ENCODE measurements at regions not wholly inside any gene's neighbourhood (a gene's known extent, or its start where the extent isn't known, plus 50 kb on each side); places are given as distances from the start of the nearest gene placed in this dataset.

- peak; percentile 19 to 31 for DNase-seq
- Histone ChIP-seq H3K9me3 (0 out of 2 replicates have a peak, but pooled peaks cover 5% of the 10 kb centered on the region), H3K4me1 (peaks cover 44% of the 10 kb centered on the region), H3K36me3 (ENCODE audit: control insufficient read depth, insufficient read depth, low read length) (no peaks in the 10 kb centered on the region), H3K4me3 (ENCODE audit: low read depth, low read length) (no peak overlapping the region), H3K27me3 (replicated peaks; ENCODE audit: control insufficient read depth, insufficient read depth, low read length) (no peaks in the 10 kb centered on the region)
- CTCF ChIA-PET: interaction anchor here (1.3 kb wide), 1 partner anchor 20 kb away, joined by 3 read pairs; no protein-coding TSS in a partner anchor
- BruUV-seq (replicated peaks): no TSS peak
- Mint-ChIP-seq H3K4me3 (ENCODE audit: unreplicated experiment) (no peak overlapping the region), H3K9me3 (ENCODE audit: unreplicated experiment) (peaks cover 10% of the 10 kb centered on the region), H3K4me1 (ENCODE audit: low read depth, unreplicated experiment) (peaks cover 32% of the 10 kb centered on the region), H3K27me3 (ENCODE audit: insufficient read depth, unreplicated experiment) (no peaks in the 10 kb centered on the region), H3K36me3 (ENCODE audit: insufficient read depth, unreplicated experiment) (peaks cover 6% of the 10 kb centered on the region), H3K27ac (ENCODE audit: unreplicated experiment) (peak overlapping the region; percentile 42)
- intact Hi-C loops (cut with micrococcal nuclease; ENCODE audit: unreplicated experiment): no loop called here
- POLR2A ChIA-PET: no interaction called here
- TF ChIP-seq CTCF (IDR thresholded peaks at IDR 0.05; ENCODE audit: insufficient read depth in 1 of 2, low read depth in 1 of 2, low read length in 1 of 2, severe bottlenecking in 1 of 2, unreplicated experiment in 1 of 2): no peak
Measured at GRCh38 chr3:177603148-177603603, 405.9 kb upstream of the TBL1XR1 start.

- H3K4me1 ChIP-seq: peaks cover 54% of the 10 kb centered on the region
- BruUV-seq (replicated peaks): no TSS peak
Measured at GRCh38 chr3:177604181-177604580, 406.9 kb upstream of the TBL1XR1 start.

GRCh38 chr3:177606891-177607290, 409.6 kb upstream of the TBL1XR1 start:
- Mint-ChIP-seq H3K36me3 (ENCODE audit: insufficient read depth, unreplicated experiment) (peaks cover 6% of the 10 kb centered on the region), H3K27ac (ENCODE audit: unreplicated experiment) (peak overlapping the region; percentile 49), H3K4me1 (ENCODE audit: low read depth, unreplicated experiment) (peaks cover 40% of the 10 kb centered on the region), H3K27me3 (ENCODE audit: insufficient read depth, unreplicated experiment) (no peaks in the 10 kb centered on the region), H3K4me3 (ENCODE audit: unreplicated experiment) (no peak overlapping the region), H3K9me3 (ENCODE audit: unreplicated experiment) (peaks cover 10% of the 10 kb centered on the region)
- CTCF ChIA-PET: no interaction called here
- intact Hi-C loops (cut with micrococcal nuclease; ENCODE audit: unreplicated experiment): loop anchor here (5.0 kb wide), 1 partner anchor 345 kb away; no protein-coding TSS in a partner anchor
- POLR2A ChIA-PET: no interaction called here
- Histone ChIP-seq H3K9me3 (0 out of 2 replicates have a peak, but pooled peaks cover 5% of the 10 kb centered on the region), H3K4me3 (ENCODE audit: low read depth, low read length) (no peak overlapping the region), H3K27me3 (replicated peaks; ENCODE audit: control insufficient read depth, insufficient read depth, low read length) (no peaks in the 10 kb centered on the region), H3K36me3 (ENCODE audit: control insufficient read depth, insufficient read depth, low read length) (no peaks in the 10 kb centered on the region), H3K4me1 (peaks cover 65% of the 10 kb centered on the region)
- DNase-seq: peak; percentile 21 to 33
- no TSS peak for BruUV-seq (replicated peaks)
- no peak for TF ChIP-seq CTCF (IDR thresholded peaks at IDR 0.05; ENCODE audit: insufficient read depth in 1 of 2, low read depth in 1 of 2, low read length in 1 of 2, severe bottlenecking in 1 of 2, unreplicated experiment in 1 of 2)

More at GRCh38 chr3:177604181-177604580, 406.9 kb upstream of the TBL1XR1 start:
- peaks cover 10% of the 10 kb centered on the region for H3K9me3 Mint-ChIP-seq (ENCODE audit: unreplicated experiment)
- Histone ChIP-seq H3K9me3 (0 out of 2 replicates have a peak, but pooled peaks cover 5% of the 10 kb centered on the region), H3K36me3 (ENCODE audit: control insufficient read depth, insufficient read depth, low read length) (no peaks in the 10 kb centered on the region), H3K27me3 (replicated peaks; ENCODE audit: control insufficient read depth, insufficient read depth, low read length) (no peaks in the 10 kb centered on the region), H3K4me3 (ENCODE audit: low read depth, low read length) (no peak overlapping the region)
- H3K27ac Mint-ChIP-seq (ENCODE audit: unreplicated experiment): no peak overlapping the region
- peaks cover 6% of the 10 kb centered on the region for H3K36me3 Mint-ChIP-seq (ENCODE audit: insufficient read depth, unreplicated experiment)
- intact Hi-C loops (cut with micrococcal nuclease; ENCODE audit: unreplicated experiment): no loop called here
- TF ChIP-seq CTCF (IDR thresholded peaks at IDR 0.05; ENCODE audit: insufficient read depth in 1 of 2, low read depth in 1 of 2, low read length in 1 of 2, severe bottlenecking in 1 of 2, unreplicated experiment in 1 of 2): no peak
- POLR2A ChIA-PET: no interaction called here
- peaks cover 34% of the 10 kb centered on the region for H3K4me1 Mint-ChIP-seq (ENCODE audit: low read depth, unreplicated experiment)
- CTCF ChIA-PET: no interaction called here
- no peaks in the 10 kb centered on the region for H3K27me3 Mint-ChIP-seq (ENCODE audit: insufficient read depth, unreplicated experiment)
- H3K4me3 Mint-ChIP-seq (ENCODE audit: unreplicated experiment): no peak overlapping the region
- no peak for DNase-seq

Data from Caco-2 (cell line).